GM11168 (cell line): ENCODE measurements at regions not wholly inside any gene's neighbourhood (a gene's known extent, or its start where the extent isn't known, plus 50 kb on each side); places are given as distances from the start of the nearest gene placed in this dataset.

ENCODE experiments used
- in situ Hi-C: fragments of 300-500 bp; cut with MboI; formaldehyde crosslinking; loops from one replicate; pipeline ENCODE4 v1.12.0; 2022; ENCODE audit warnings: low sequenced_read_pairs; ENCODE audit not compliant: unreplicated experiment

- in situ Hi-C loops, result no loop called here
Observed at GRCh38 chr6:100269189-100269588, 195.5 kb downstream of the SIM1 start.

DNA sequence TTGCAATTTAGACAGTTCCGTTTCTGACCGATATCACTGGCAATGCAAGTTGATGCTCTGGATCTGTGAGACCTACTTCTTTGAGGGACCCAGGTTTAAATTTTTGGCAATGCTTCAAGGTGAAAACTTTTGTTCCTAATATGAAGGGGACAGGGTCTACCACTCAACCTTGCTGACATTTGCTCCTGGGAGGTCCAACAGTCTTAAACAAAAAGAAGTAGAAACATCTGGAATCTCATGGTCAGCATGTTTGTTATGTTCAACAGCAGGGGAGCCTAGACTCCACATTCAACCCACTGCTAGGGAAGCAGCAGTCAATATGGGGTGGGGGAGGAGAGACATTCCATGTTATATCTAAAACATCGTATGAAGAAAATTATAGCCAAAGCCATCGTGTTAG lies 196.4 kb downstream of the SIM1 start:
- in situ Hi-C loops, result no loop called here

GRCh38 chr6:100267721-100268123 lies 197.0 kb downstream of the SIM1 start:
- in situ Hi-C loops, result no loop called here

- in situ Hi-C loops, result no loop called here
Observed at GRCh38 chr6:100266494-100267401, 198.0 kb downstream of the SIM1 start.

- in situ Hi-C loops, result no loop called here
Observed at GRCh38 chr6:100262086-100262485, 202.6 kb downstream of the SIM1 start.

GRCh38 chr6:100261486-100261885 lies 203.2 kb downstream of the SIM1 start:
- in situ Hi-C loops, result no loop called here

DNA sequence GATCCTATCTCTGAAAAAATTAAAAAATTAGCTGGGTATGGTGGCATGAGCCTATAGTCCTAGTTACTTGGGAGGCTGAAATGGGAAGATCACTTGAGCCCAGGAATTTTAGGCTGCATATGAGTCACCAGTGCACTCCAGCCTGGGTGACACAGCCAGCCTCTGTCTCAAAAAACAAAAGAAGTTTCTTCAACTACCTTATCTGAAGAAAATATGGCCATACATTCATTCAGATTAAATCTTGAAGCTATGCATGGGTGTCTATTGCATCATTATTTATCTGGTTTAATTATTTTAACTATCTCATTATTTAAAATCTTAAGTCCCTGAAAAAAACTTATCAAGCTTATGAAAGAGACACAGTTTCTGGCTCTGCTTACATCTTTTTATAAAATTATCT lies 204.1 kb downstream of the SIM1 start:
- in situ Hi-C loops, result no loop called here

DNA sequence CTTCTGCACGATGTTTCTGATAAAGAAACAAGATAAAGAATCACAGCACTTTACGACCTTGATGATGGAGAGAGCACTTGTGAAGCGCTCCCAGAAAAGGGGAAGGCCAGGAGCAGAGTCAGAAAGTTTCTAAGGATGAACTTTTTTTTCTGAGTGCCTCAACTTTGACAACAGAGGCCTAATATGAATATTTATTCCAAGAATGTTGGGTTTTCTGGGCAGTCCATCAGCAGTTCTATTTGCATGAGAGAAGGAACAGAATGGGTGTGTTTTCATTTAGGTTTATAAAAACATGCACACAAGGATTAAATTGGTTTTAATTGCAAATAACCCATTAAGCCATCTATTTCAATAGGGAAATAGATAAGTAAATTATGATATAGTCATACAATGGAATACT lies 204.9 kb downstream of the SIM1 start:
- in situ Hi-C loops, result no loop called here

DNA sequence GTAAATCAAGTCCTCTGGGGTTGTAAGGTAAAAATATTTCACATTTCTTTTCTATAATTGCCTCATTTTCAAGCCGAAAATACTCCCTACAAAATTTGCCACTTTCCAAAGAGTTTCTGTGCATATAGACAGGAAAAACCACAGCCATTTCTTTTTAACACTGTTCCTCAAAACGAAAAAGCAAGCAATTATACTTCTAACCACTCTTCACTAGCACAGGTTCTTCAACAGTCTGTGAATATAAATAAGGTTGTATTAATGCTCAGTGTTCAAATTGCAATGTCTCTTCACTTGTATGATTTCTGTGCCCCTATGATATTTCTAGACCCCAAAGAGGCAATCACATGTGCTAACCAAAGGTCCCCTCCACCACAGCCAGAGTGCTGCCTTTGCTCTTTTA lies 206.0 kb downstream of the SIM1 start:
- in situ Hi-C loops, result no loop called here

DNA sequence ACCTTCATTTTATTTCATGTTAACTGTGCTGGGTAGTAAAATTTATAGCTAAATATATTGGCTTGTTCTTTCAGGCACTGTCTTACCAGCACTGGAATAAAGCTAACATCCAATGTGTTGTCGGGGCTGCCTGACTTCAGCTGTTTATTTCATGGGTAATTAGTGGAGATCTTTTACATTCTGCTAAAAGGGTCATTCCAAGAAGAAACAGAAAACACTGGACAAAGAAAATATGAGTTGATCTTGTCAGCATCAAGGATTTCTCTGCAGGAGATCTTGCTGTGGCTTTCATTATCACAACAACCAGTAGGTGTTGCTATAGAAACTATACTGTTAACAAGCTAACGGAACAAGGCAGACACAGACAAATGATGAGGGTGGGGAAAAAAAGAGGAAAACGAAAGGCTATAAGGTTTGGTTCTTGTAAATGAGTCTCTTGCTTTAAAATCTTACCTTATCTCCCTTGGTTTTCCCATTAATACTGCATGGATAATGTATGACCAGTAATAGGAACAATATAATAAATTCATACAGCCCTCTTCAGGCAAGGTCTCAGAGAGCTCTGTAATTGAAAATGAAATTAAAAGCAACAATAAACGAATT lies 206.8 kb downstream of the SIM1 start:
- in situ Hi-C loops, result no loop called here

DNA sequence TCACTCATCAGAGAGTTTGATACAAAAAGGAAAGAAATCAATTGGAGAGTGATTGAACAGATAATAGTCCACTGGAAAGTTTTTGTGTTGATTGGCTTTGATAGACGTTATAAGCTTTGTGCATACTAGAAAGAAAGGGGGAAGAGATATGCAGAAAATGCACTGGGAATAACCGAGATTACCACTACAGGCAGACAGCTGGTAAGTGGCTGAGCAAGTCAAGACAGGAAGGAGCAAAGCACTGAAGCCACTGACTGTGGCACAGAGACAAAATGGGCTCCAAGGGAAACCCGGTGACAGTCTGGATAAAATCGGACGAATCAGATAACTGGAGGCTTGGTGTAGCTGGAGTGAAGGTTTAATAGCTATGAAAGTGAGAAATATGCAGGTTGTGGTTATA lies 209.0 kb downstream of the SIM1 start:
- in situ Hi-C loops, result no loop called here

DNA sequence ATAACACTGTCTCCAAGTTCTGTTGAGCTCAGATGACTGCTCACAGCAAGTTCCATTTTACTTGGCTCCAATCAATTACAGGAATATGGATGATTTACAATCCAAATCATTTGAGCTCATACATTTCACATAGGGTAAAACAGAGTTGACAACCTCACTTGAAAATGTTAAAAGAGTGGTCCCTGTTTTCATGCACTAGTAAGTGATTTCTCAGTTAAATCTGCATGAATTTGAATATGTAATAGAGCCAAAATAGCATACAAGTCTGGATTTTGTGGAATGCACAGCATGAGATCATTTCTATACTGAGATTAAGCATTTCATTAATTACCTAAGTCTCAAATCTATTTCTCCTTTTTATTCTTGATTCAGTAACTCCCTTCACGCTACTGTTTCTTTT lies 217.6 kb downstream of the SIM1 start:
- in situ Hi-C loops, result loop anchor here (25.0 kb wide), 1 partner anchor 215 kb away; the partner anchor contains the start of gene SIM1

DNA sequence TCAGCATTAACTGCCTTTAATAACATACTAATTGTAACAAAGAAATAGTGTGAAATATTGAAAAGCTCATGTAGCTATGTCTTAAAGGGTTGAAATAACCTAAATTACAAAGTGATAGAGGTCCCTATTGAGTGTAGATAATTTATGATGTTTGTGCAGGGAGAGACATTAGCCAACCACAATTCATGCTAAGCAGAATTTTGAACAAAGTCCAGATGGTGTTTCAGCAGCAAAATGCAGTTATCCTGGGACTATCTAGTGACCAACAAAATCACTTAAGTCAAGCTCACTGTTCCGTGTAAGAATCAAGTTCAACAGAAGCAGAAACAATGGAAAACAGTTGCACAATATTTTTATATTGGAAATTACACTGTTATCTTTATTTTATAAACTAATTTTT lies 218.5 kb downstream of the SIM1 start:
- in situ Hi-C loops, result loop anchor here (25.0 kb wide), 1 partner anchor 216 kb away; the partner anchor contains the start of gene SIM1

DNA sequence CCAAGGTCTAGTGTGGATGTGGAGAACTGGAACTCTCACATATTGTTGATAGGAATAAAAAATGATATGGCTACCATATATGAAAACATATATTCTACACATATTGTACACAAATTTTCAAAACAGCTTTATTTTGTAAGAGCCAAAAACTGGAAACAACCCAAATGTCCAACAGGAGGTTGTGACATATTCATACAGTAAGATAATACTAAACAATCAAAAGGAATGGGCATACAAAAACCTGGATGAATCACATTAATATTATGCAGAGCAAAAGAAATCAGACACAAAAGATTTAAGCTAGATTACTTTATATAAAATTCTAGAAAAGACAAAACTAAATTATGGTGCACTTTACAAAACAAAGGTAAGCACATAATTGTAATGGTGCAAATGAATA lies 223.9 kb downstream of the SIM1 start:
- in situ Hi-C loops, result loop anchor here (25.0 kb wide), 1 partner anchor 222 kb away; the partner anchor contains the start of gene SIM1

DNA sequence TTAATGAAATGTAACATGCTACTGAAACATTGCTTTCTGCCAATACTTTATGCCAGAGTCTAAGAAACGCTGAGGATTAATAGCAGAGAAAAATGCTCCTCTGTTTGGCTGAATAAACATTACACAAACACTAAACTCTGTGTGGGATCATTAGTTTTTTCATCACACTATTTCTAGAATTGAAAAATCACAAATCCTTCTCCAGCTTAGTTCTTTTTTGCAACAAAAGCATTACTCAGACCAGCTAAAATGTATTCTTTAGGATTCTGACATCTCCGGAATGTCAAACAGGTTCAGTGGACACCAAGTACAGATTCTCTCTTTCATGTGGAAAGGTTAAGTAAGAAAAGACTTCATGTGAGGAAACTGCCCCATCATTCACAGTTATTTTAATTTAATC lies 226.9 kb downstream of the SIM1 start:
- in situ Hi-C loops, result loop anchor here (25.0 kb wide), 1 partner anchor 224 kb away; the partner anchor contains the start of gene SIM1

DNA sequence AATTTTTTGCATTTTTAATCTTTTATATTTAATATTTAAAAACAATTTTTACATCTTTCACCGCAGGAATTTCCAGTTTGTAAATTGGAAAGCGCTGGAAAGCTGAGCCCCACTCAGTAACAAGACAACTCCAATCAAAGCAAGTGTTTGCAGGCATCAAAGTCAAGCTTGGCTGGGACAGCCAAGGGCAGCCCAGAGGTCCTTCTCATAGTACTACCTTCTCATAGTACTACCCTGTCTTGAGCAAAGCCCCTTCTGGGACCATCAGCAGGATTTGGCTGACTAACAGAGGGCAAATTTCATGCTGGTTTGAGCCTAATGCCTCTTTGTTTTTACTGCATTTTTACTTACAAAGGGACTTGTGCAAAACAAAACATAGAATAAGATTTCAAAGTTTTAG lies 228.3 kb downstream of the SIM1 start:
- in situ Hi-C loops, result loop anchor here (25.0 kb wide), 1 partner anchor 226 kb away; the partner anchor contains the start of gene SIM1

- in situ Hi-C loops, result loop anchor here (25.0 kb wide), 1 partner anchor 227 kb away; the partner anchor contains the start of gene SIM1
Observed at GRCh38 chr6:100235631-100236030, 229.1 kb downstream of the SIM1 start.

- in situ Hi-C loops, result loop anchor here (25.0 kb wide), 1 partner anchor 228 kb away; the partner anchor contains the start of gene SIM1
Observed at GRCh38 chr6:100234625-100235024, 230.1 kb downstream of the SIM1 start.

DNA sequence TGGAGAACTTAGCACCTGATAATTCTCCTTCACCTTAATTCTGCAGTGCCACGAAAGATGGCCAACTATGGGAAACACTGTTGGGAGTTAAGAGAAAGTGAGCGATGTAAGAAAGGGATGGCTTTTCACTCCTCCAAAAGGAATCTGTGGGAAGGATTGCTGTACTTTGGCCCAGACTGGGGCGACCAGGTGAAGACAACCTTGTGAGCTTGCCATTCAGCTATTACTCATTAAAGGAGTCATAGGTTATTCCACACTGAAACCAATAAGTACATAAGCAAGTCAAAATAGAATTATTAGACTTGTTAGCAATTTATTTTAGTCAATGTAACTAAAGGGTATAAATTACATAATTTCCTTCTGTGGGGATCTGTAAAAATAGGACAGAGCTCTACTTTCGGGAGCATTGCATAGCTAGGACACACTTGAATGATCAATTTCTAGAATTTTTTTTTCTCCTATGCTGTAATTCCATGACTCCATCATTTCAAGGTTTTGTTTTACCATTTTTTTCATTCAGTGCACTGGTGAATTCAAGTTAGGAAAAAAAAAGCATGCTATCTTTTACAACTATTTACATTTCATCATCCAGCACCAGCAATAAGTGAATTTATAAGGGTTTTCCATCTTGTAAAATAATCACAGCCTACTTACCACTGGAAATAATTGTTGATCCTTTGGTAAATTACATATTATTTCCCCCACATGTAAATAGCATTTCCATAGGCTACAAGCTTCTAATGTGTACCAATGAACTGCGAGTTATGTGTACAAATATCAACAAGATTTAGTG lies 231.7 kb downstream of the SIM1 start:
- in situ Hi-C loops, result loop anchor here (25.0 kb wide), 1 partner anchor 229 kb away; the partner anchor contains the start of gene SIM1

DNA sequence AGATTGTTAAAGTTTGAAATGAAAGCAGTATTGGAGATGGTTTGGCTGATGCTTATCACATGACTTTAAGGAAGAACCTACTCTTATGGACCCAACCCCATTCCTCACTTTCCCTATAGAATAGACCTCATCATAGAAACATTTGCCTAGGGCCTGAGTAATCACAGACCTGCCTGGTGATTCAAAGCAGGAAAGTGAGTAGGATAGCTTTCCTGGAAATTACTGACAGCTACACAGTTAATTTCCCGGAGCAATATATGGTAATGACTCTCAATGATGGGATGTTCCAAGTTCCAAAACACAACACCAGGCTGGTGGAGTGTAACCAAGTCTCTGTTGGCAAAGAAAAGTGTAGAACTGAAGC lies 233.8 kb downstream of the SIM1 start:
- in situ Hi-C loops, result loop anchor here (25.0 kb wide), 1 partner anchor 231 kb away; the partner anchor contains the start of gene SIM1
